A549 (cell line): ENCODE measurements at regions not wholly inside any gene's neighbourhood (a gene's known extent, or its start where the extent isn't known, plus 50 kb on each side); places are given as distances from the start of the nearest gene placed in this dataset.

Experiments
- ATAC-seq, 2 experiments: fragments of 200-7000 bp in 1 of 2; fragments of >200 bp in 1 of 2; cut with Nextera tagmentation in 1 of 2; cut with Tn5 transposase in 1 of 2; 3 replicates each; pipeline versions ENCODE4 v1.8.0 to v1.9.1; 2018 to 2020; ENCODE audit warnings: mild to moderate bottlenecking in 1 of 2, moderate library complexity in 1 of 2
- CTCF ChIA-PET: fragments of 300-600 bp; sonication (Branson Sonifier 250); formaldehyde crosslinking; extraction: SDS; loops from one replicate; lab custom pipeline; 2021; ENCODE audit warnings: antibody characterized with exemption, inconsistent platforms; lab: Yijun Ruan, JAX
- POLR2A ChIA-PET: fragments of 350-600 bp; formaldehyde crosslinking; extraction: SDS; loops from one replicate; lab custom pipeline; 2021; ENCODE audit warnings: antibody characterized with exemption, inconsistent platforms; lab: Yijun Ruan, JAX
- DNase-seq, 2 experiments: peaks; one replicate each; pipeline versions ENCODE4 v3.0.0 to v3.0.0-alpha.2; 2011 to 2016; ENCODE audit warnings: low read depth in 1 of 2, low spot score in 1 of 2
- FAIRE-seq: peaks from 2 replicates; lab custom pipeline; 2011; peaks lifted over from hg19 to GRCh38; lab: Jason Lieb, UNC
- H3K27ac ChIP-seq, 2 experiments: fragments of >200 bp; sonication (Bioruptor Twin); formaldehyde crosslinking; 3 replicates each; pipeline ENCODE4 v1.5.1; 2016 to 2017
- H3K4me1 ChIP-seq: fragments of >200 bp; sonication (Bioruptor Twin); formaldehyde crosslinking; 3 replicates; pipeline ENCODE4 v1.6.1; 2016
- H3K4me2 ChIP-seq: fragments of >200 bp; sonication (Bioruptor Twin); formaldehyde crosslinking; 3 replicates; pipeline ENCODE4 v1.6.1; 2016
- H3K4me3 ChIP-seq: fragments of >200 bp; sonication (Bioruptor Twin); formaldehyde crosslinking; 3 replicates; pipeline ENCODE4 v1.5.1; 2016
- H3K9me3 ChIP-seq: fragments of >200 bp; sonication (Bioruptor Twin); formaldehyde crosslinking; 3 replicates; pipeline ENCODE4 v1.6.1; 2016
- BHLHE40 ChIP-seq: IDR thresholded peaks from 2 replicates; pipeline ENCODE4 v1.6.1; 2012; ENCODE audit warnings: low read depth, low read length, inconsistent platforms
- CHD4 ChIP-seq: fragments of 200-600 bp; sonication (generic); IDR thresholded peaks from 2 replicates; pipeline ENCODE4 v1.6.1; 2016; ENCODE audit warnings: antibody characterized with exemption, mild to moderate bottlenecking, borderline replicate concordance
- EP300 ChIP-seq, 2 experiments: fragments of >200 bp; sonication (Bioruptor Twin); formaldehyde crosslinking; IDR thresholded peaks; 2 replicates in 1 of 2; 3 replicates in 1 of 2; pipeline ENCODE4 v1.6.1; 2016 to 2017
- FOSL2 ChIP-seq, 2 experiments: fragments of 450-650 bp in 1 of 2; fragments of >200 bp in 1 of 2; sonication (Bioruptor Twin) in 1 of 2; formaldehyde crosslinking; IDR thresholded peaks; 2 replicates each; pipeline versions ENCODE4 v1.5.0 to v1.6.1; 2016 to 2020; ENCODE audit warnings: mild to moderate bottlenecking in 1 of 2, moderate library complexity in 1 of 2
- FOXS1 ChIP-seq: fragments of 250-450 bp; sonication (Bioruptor Pico); IDR thresholded peaks from 2 replicates; pipeline ENCODE4 v1.5.0; 2020; ENCODE audit warnings: mild to moderate bottlenecking, moderate library complexity
- GATA3 ChIP-seq: IDR thresholded peaks from 2 replicates; pipeline ENCODE4 v1.6.1; 2012; ENCODE audit warnings: borderline replicate concordance
- HDAC2 ChIP-seq: fragments of 200-600 bp; sonication (generic); IDR thresholded peaks from 2 replicates; pipeline ENCODE4 v1.6.1; 2016
- HEYL ChIP-seq: fragments of 250-450 bp; sonication (Bioruptor Pico); IDR thresholded peaks from 2 replicates; pipeline ENCODE4 v1.8.0; 2021; ENCODE audit warnings: mild to moderate bottlenecking, moderate library complexity
- HOXB5 ChIP-seq: fragments of 250-450 bp; sonication (Bioruptor Pico); IDR thresholded peaks from 2 replicates; pipeline ENCODE4 v1.5.0; 2020; ENCODE audit warnings: mild to moderate bottlenecking, moderate library complexity
- JUN ChIP-seq, 2 experiments: fragments of >200 bp; sonication (Bioruptor Twin); formaldehyde crosslinking; IDR thresholded peaks; 2 replicates in 1 of 2; 3 replicates in 1 of 2; pipeline ENCODE4 v1.6.1; 2016 to 2017
- MAFK ChIP-seq: fragments of 450-650 bp; IDR thresholded peaks from 2 replicates; pipeline ENCODE4 v1.6.1; 2014; ENCODE audit not compliant: partially characterized antibody
- NFE2L2 ChIP-seq: fragments of 150-350 bp; conservative IDR thresholded peaks from 2 replicates; pipeline ENCODE4 v1.6.1; 2014; ENCODE audit warnings: low read length
- NPAS2 ChIP-seq: fragments of 250-450 bp; sonication (Bioruptor Pico); IDR thresholded peaks from 2 replicates; pipeline ENCODE4 v1.8.0; 2022; ENCODE audit warnings: mild to moderate bottlenecking, moderate library complexity, borderline replicate concordance
- NR3C1 ChIP-seq: fragments of >200 bp; sonication (Bioruptor Twin); formaldehyde crosslinking; IDR thresholded peaks from 3 replicates; pipeline ENCODE4 v1.6.1; 2017
- PHF8 ChIP-seq: fragments of 200-600 bp; sonication (generic); IDR thresholded peaks from 2 replicates; pipeline ENCODE4 v1.6.1; 2016; ENCODE audit warnings: low read depth, mild to moderate bottlenecking, antibody characterized with exemption, moderate library complexity, borderline replicate concordance
- POLR2A ChIP-seq: IDR thresholded peaks from 2 replicates; pipeline ENCODE4 v1.6.1; 2012; ENCODE audit warnings: mild to moderate bottlenecking, low read length
- RAD21 ChIP-seq, 2 experiments: fragments of >200 bp in 1 of 2; sonication (Bioruptor Twin) in 1 of 2; formaldehyde crosslinking in 1 of 2; IDR thresholded peaks in 1 of 2; conservative IDR thresholded peaks in 1 of 2; 2 replicates in 1 of 2; 3 replicates in 1 of 2; pipeline ENCODE4 v1.6.1; 2012 to 2018; ENCODE audit warnings: inconsistent platforms in 1 of 2
- RNF2 ChIP-seq: fragments of 200-600 bp; sonication (generic); IDR thresholded peaks from 2 replicates; pipeline ENCODE4 v1.6.1; 2016; ENCODE audit warnings: low read depth, mild to moderate bottlenecking, antibody characterized with exemption, moderate library complexity, borderline replicate concordance
- SREBF2 ChIP-seq: fragments of 450-650 bp; IDR thresholded peaks from 2 replicates; pipeline ENCODE4 v1.6.1; 2014; ENCODE audit warnings: mild to moderate bottlenecking, moderate library complexity
- ZC3H11A ChIP-seq: fragments of 450-650 bp; IDR thresholded peaks from 2 replicates; pipeline ENCODE4 v1.6.1; 2014; ENCODE audit warnings: antibody characterized with exemption, mild to moderate bottlenecking
- WGBS: methylation state at CpG from one replicate; pipeline ENCODE4 v1.1.6; 2017; ENCODE audit errors: missing lambda C conversion rate; 5-methylcytosine and 5-hydroxymethylcytosine counted together
- TF ChIP-seq, protein P1 (sequence below): fragments of 450-650 bp; IDR thresholded peaks from 2 replicates; pipeline ENCODE4 v1.6.1; 2014; ENCODE audit warnings: antibody characterized with exemption
- TF ChIP-seq, protein P2 (sequence below): IDR thresholded peaks from 2 replicates; pipeline ENCODE4 v1.6.1; 2012; ENCODE audit warnings: low read depth, borderline replicate concordance
- TF ChIP-seq, protein P3 (sequence below): fragments of 200-600 bp; sonication (generic); IDR thresholded peaks from 2 replicates; pipeline ENCODE4 v1.6.1; 2016; ENCODE audit warnings: antibody characterized with exemption, mild to moderate bottlenecking, moderate library complexity
- TF ChIP-seq, protein P4 (sequence below): IDR thresholded peaks from 2 replicates; pipeline ENCODE4 v1.6.1; 2012
- TF ChIP-seq, protein P5 (sequence below): fragments of >200 bp; sonication (Bioruptor Twin); formaldehyde crosslinking; IDR thresholded peaks from 3 replicates; pipeline ENCODE4 v1.6.1; 2016

DNA sequence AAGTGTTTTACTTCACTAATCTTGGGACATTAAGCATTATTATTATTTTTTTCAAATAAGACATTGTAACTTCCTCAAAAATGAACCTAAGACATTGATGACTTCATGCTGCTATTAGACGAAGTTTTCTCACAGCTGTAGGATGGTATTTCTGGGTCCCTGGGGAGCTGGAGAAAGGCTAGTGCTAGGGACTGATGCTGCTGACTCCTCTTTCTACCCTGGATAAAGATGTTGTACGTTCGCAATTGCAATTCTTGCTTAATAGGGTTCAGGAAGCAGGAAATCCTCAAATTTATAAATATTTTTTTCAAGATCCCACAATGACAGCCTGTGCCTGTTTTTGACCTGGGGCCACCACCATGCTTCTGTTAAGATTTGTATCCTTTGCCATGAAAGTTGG, 526.0 kb downstream of the CCSER2 start:
- H3K4me3 ChIP-seq = no peak overlapping the region
- ATAC-seq = no peak
- DNase-seq = no peak
- H3K9me3 ChIP-seq = no peaks in the 10 kb centered on the region
- POLR2A ChIA-PET = no interaction called here
- CTCF ChIA-PET = no interaction called here
- TF ChIP-seq NR3C1 (no peak), JUN (IDR thresholded peaks at IDR 0.05) (no peak), MAFK (no peak), NFE2L2 (no peak), GATA3 (no peak), HDAC2 (no peak), RAD21 (conservative IDR thresholded peaks at IDR 0.05 in 1 of 2, IDR thresholded peaks at IDR 0.05 in 1 of 2) (no peak), HEYL (CRISPR knock-in tag) (no peak), EP300 (IDR thresholded peaks at IDR 0.05) (no peak), PHF8 (no peak), BHLHE40 (no peak)
- TF ChIP-seq, protein P1, sequence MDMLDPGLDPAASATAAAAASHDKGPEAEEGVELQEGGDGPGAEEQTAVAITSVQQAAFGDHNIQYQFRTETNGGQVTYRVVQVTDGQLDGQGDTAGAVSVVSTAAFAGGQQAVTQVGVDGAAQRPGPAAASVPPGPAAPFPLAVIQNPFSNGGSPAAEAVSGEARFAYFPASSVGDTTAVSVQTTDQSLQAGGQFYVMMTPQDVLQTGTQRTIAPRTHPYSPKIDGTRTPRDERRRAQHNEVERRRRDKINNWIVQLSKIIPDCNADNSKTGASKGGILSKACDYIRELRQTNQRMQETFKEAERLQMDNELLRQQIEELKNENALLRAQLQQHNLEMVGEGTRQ = no peak
- TF ChIP-seq, protein P2, sequence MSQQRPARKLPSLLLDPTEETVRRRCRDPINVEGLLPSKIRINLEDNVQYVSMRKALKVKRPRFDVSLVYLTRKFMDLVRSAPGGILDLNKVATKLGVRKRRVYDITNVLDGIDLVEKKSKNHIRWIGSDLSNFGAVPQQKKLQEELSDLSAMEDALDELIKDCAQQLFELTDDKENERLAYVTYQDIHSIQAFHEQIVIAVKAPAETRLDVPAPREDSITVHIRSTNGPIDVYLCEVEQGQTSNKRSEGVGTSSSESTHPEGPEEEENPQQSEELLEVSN = no peak
- TF ChIP-seq, protein P3, sequence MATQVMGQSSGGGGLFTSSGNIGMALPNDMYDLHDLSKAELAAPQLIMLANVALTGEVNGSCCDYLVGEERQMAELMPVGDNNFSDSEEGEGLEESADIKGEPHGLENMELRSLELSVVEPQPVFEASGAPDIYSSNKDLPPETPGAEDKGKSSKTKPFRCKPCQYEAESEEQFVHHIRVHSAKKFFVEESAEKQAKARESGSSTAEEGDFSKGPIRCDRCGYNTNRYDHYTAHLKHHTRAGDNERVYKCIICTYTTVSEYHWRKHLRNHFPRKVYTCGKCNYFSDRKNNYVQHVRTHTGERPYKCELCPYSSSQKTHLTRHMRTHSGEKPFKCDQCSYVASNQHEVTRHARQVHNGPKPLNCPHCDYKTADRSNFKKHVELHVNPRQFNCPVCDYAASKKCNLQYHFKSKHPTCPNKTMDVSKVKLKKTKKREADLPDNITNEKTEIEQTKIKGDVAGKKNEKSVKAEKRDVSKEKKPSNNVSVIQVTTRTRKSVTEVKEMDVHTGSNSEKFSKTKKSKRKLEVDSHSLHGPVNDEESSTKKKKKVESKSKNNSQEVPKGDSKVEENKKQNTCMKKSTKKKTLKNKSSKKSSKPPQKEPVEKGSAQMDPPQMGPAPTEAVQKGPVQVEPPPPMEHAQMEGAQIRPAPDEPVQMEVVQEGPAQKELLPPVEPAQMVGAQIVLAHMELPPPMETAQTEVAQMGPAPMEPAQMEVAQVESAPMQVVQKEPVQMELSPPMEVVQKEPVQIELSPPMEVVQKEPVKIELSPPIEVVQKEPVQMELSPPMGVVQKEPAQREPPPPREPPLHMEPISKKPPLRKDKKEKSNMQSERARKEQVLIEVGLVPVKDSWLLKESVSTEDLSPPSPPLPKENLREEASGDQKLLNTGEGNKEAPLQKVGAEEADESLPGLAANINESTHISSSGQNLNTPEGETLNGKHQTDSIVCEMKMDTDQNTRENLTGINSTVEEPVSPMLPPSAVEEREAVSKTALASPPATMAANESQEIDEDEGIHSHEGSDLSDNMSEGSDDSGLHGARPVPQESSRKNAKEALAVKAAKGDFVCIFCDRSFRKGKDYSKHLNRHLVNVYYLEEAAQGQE = no peak
- TF ChIP-seq, protein P4, sequence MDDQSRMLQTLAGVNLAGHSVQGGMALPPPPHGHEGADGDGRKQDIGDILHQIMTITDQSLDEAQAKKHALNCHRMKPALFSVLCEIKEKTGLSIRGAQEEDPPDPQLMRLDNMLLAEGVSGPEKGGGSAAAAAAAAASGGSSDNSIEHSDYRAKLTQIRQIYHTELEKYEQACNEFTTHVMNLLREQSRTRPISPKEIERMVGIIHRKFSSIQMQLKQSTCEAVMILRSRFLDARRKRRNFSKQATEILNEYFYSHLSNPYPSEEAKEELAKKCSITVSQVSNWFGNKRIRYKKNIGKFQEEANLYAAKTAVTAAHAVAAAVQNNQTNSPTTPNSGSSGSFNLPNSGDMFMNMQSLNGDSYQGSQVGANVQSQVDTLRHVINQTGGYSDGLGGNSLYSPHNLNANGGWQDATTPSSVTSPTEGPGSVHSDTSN = no peak
- TF ChIP-seq, protein P5, sequence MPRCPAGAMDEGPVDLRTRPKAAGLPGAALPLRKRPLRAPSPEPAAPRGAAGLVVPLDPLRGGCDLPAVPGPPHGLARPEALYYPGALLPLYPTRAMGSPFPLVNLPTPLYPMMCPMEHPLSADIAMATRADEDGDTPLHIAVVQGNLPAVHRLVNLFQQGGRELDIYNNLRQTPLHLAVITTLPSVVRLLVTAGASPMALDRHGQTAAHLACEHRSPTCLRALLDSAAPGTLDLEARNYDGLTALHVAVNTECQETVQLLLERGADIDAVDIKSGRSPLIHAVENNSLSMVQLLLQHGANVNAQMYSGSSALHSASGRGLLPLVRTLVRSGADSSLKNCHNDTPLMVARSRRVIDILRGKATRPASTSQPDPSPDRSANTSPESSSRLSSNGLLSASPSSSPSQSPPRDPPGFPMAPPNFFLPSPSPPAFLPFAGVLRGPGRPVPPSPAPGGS = no peak
- no peak for FAIRE-seq
- no peak overlapping the region for H3K4me2 ChIP-seq
- 25% methylated on average over 3 of the region's 3 CpGs for WGBS
- H3K4me1 ChIP-seq = no peaks in the 10 kb centered on the region
- no peak overlapping the region for H3K27ac ChIP-seq

DNA sequence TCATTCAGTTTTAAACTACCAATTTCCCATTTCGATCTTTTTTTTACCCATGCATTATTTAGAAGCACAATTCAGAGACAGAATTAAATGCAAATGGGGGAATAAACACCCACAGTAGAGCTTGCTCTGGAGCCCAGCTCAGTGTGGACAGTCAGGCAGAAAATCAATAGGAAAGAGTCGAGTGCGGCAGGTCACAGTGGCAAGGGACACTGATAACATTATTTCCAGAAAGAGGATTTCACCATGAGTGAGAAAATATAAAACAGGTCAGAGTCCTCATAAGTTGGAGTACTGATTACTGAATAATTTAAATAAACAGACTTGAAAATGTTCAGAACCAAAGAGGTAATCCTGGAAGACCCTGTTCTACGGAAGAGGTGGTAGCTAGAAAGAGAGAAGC, 532.5 kb downstream of the CCSER2 start:
- DNase-seq (no peak), FAIRE-seq (no peak), ATAC-seq (no peak)
- no peak overlapping the region for H3K4me2 ChIP-seq
- no peak overlapping the region for H3K27ac ChIP-seq
- no peaks in the 10 kb centered on the region for H3K9me3 ChIP-seq
- ChIA-PET POLR2A (no interaction called here), CTCF (interaction anchor here (0.8 kb wide), 1 partner anchor 11 kb away, joined by 3 read pairs; no protein-coding TSS in a partner anchor)
- WGBS = 5% methylated on average over 4 of the region's 4 CpGs
- H3K4me1 ChIP-seq = no peaks in the 10 kb centered on the region
- H3K4me3 ChIP-seq = no peak overlapping the region
- no peak for TF ChIP-seq EP300 (IDR thresholded peaks at IDR 0.05)
- no peak for TF ChIP-seq RNF2
- TF ChIP-seq, protein P2 = no peak
- TF ChIP-seq CHD4 = no peak
- no peak for TF ChIP-seq RAD21 (conservative IDR thresholded peaks at IDR 0.05 in 1 of 2, IDR thresholded peaks at IDR 0.05 in 1 of 2)
- TF ChIP-seq HOXB5 (CRISPR knock-in tag) = no peak
- no peak for TF ChIP-seq SREBF2
- TF ChIP-seq HEYL (CRISPR knock-in tag) = no peak
- no peak for TF ChIP-seq FOXS1 (CRISPR knock-in tag)
- TF ChIP-seq POLR2A = no peak
- TF ChIP-seq FOSL2 (IDR thresholded peaks at IDR 0.05) = no peak
- no peak for TF ChIP-seq FOSL2 (CRISPR knock-in tag; IDR thresholded peaks at IDR 0.05)
- TF ChIP-seq MAFK = no peak
- TF ChIP-seq ZC3H11A = no peak
- no peak for TF ChIP-seq NPAS2 (CRISPR knock-in tag)
- TF ChIP-seq BHLHE40 = no peak
